Esophagus squamous epithelium (tissue), 5 donors: ENCODE measurements at regions not wholly inside any gene's neighbourhood (a gene's known extent, or its start where the extent isn't known, plus 50 kb on each side); places are given as distances from the start of the nearest gene placed in this dataset.

Experiments used
- DNase-seq: peaks from one replicate; lab custom pipeline; 2025; lab: John Stamatoyannopoulos, UW
- H3K27ac ChIP-seq, 4 donors: fragments of 200-600 bp; sonication (generic); one replicate each; pipeline ENCODE4 v1.5.1; 2016 to 2019; ENCODE audit warnings: mild to moderate bottlenecking in 1 of 4
- H3K27me3 ChIP-seq, 4 donors: fragments of 200-600 bp; sonication (generic); 1 replicate in 3 of 4; 2 replicates in 1 of 4; pipeline versions ENCODE4 v1.5.1 to v1.6.0; 2017 to 2021; ENCODE audit warnings: antibody characterized with exemption in 1 of 4
- H3K36me3 ChIP-seq, 3 donors: fragments of 200-600 bp; sonication (generic); one replicate each; pipeline ENCODE4 v1.5.1; 2016 to 2019
- H3K4me1 ChIP-seq, 3 donors: fragments of 200-600 bp; sonication (generic); one replicate each; pipeline ENCODE4 v1.5.1; 2017 to 2019
- H3K4me3 ChIP-seq, 4 donors: fragments of 200-600 bp; sonication (generic); 1 replicate in 3 of 4; 2 replicates in 1 of 4; pipeline ENCODE4 v1.5.1; 2016 to 2019; ENCODE audit warnings: mild to moderate bottlenecking in 2 of 4, moderate library complexity in 1 of 4
- H3K9me3 ChIP-seq, 3 donors: fragments of 200-600 bp; sonication (generic); one replicate each; pipeline ENCODE4 v1.5.1; 2016 to 2019
- POLR2A ChIP-seq, 4 donors: fragments of 450-650 bp; IDR thresholded peaks; one replicate each; pipeline ENCODE4 v1.6.1; 2017; ENCODE audit warnings: antibody characterized with exemption in 4 of 4, mild to moderate bottlenecking in 4 of 4, moderate library complexity in 3 of 4
- WGBS, 2 donors: methylation state at CpG; one replicate each; pipeline ENCODE4 v1.1.5; 2018; 5-methylcytosine and 5-hydroxymethylcytosine counted together
- intact Hi-C: fragments of 100-400 bp; cut with DNase I; formaldehyde crosslinking; loops from one replicate; pipeline ENCODE4 v1.15.0; 2022
- TF ChIP-seq, protein P1 (sequence below), 6 experiments: fragments of 450-650 bp in 4 of 6; fragments of 200-600 bp in 2 of 6; sonication (generic) in 2 of 6; IDR thresholded peaks; one replicate each; pipeline ENCODE4 v1.5.1; 2016 to 2019; ENCODE audit warnings: antibody characterized with exemption in 6 of 6, mild to moderate bottlenecking in 4 of 6, moderate library complexity in 4 of 6
- donor health status: DM: yes; HTN: yes; CAD: no.

GRCh38 chr16:64773638-64774037 is 348.2 kb downstream of the CDH11 start:
- WGBS, 2 donors = 77 to 83% methylated on average over 2 of the region's 2 CpGs
- H3K27me3 ChIP-seq = no peaks in the 10 kb centered on the region
- H3K36me3 ChIP-seq = no peaks in the 10 kb centered on the region
- intact Hi-C loops = no loop called here
- H3K27ac ChIP-seq = no peak overlapping the region
- no peak for TF ChIP-seq POLR2A (IDR thresholded peaks at IDR 0.05)
- TF ChIP-seq, protein P1, sequence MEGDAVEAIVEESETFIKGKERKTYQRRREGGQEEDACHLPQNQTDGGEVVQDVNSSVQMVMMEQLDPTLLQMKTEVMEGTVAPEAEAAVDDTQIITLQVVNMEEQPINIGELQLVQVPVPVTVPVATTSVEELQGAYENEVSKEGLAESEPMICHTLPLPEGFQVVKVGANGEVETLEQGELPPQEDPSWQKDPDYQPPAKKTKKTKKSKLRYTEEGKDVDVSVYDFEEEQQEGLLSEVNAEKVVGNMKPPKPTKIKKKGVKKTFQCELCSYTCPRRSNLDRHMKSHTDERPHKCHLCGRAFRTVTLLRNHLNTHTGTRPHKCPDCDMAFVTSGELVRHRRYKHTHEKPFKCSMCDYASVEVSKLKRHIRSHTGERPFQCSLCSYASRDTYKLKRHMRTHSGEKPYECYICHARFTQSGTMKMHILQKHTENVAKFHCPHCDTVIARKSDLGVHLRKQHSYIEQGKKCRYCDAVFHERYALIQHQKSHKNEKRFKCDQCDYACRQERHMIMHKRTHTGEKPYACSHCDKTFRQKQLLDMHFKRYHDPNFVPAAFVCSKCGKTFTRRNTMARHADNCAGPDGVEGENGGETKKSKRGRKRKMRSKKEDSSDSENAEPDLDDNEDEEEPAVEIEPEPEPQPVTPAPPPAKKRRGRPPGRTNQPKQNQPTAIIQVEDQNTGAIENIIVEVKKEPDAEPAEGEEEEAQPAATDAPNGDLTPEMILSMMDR (IDR thresholded peaks at IDR 0.05) = no peak
- H3K4me1 ChIP-seq = peaks cover 0 to 5% (median 0%) of the 10 kb centered on the region in 3 donors
- H3K9me3 ChIP-seq = no peaks in the 10 kb centered on the region
- no peak for DNase-seq
- no peak overlapping the region for H3K4me3 ChIP-seq

DNA sequence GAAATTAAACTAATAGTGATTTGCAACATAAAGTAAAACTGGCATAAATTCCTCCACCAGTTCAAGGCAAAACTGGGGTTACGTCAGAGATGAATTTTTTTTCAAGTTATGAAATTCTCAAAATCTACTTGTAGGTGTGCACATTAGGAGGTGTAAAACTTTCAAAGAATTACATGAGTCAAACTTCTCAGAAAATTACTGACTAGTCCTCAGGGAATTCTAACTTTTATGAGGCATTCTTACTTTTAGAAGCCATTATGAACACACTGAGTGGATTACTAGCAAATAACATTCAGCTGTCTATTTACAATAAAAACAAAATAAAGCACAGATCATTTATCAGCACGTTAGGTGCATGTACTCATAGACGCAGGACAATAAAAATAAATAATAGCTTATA is 348.7 kb downstream of the CDH11 start:
- no peaks in the 10 kb centered on the region for H3K36me3 ChIP-seq
- TF ChIP-seq, protein P1 (IDR thresholded peaks at IDR 0.05) = no peak
- no peak for TF ChIP-seq POLR2A (IDR thresholded peaks at IDR 0.05)
- no peak overlapping the region for H3K4me3 ChIP-seq
- intact Hi-C loops = no loop called here
- 62 to 70% methylated on average over 3 of the region's 3 CpGs for WGBS, 2 donors
- no peak for DNase-seq
- no peak overlapping the region for H3K27ac ChIP-seq
- no peaks in the 10 kb centered on the region for H3K9me3 ChIP-seq
- peaks cover 0 to 5% (median 0%) of the 10 kb centered on the region in 3 donors for H3K4me1 ChIP-seq
- H3K27me3 ChIP-seq = no peaks in the 10 kb centered on the region

GRCh38 chr16:64771273-64771672 is 350.6 kb downstream of the CDH11 start:
- Histone ChIP-seq H3K27me3 (no peaks in the 10 kb centered on the region), H3K9me3 (no peaks in the 10 kb centered on the region), H3K4me1 (peaks cover 0 to 5% (median 0%) of the 10 kb centered on the region in 3 donors), H3K27ac (no peak overlapping the region), H3K4me3 (no peak overlapping the region), H3K36me3 (no peaks in the 10 kb centered on the region)
- no peak for DNase-seq
- intact Hi-C loops = no loop called here
- WGBS, 2 donors = 50 to 80% methylated on average over 2 of the region's 13 CpGs
- no peak for TF ChIP-seq POLR2A (IDR thresholded peaks at IDR 0.05)
- TF ChIP-seq, protein P1 (IDR thresholded peaks at IDR 0.05) = no peak

DNA sequence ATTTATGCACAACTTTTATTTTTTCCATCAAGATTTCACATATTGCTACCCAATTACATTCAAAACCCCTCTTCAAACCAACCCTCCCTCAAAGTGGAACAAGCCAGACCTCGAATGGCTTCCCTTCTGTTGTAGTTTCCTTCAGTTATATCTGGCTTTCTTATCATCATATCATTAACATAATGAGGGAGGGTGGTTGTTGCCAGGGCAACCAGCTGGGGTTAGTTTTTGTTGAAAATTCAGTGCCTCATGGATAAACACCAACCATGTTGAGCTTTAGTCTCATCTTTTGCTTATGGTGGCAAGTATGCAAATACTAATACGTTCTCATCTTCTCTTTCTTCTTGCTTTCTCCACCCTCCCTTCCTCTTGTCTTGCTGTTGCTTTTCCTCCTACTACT is 359.7 kb downstream of the CDH11 start:
- no peaks in the 10 kb centered on the region for H3K27me3 ChIP-seq
- H3K4me1 ChIP-seq = no peaks in the 10 kb centered on the region
- intact Hi-C loops = no loop called here
- 68 to 70% methylated on average over 2 of the region's 2 CpGs for WGBS, 2 donors
- no peaks in the 10 kb centered on the region for H3K36me3 ChIP-seq
- DNase-seq = no peak
- no peak overlapping the region for H3K4me3 ChIP-seq
- H3K9me3 ChIP-seq = no peaks in the 10 kb centered on the region
- TF ChIP-seq, protein P1 (IDR thresholded peaks at IDR 0.05) = no peak
- no peak overlapping the region for H3K27ac ChIP-seq

DNA sequence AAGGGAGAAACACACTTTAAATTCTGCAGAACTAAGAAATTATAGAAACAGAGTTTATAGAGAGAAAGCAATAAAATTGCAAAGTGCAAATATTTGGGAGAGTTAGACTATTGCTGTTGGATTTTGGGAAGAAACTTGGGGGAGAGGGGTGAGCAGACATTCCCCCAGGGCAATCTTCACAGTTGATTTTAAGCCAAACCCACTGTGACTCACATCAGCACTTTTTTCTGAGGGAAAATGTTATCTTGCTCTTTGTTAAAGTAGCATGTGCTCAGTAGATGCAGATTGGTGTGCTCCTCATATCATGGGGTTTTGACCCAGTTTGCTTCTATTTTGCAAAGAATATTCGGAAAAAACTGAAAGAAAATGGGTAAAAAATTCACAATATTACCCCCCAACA is 367.6 kb downstream of the CDH11 start:
- H3K36me3 ChIP-seq = no peaks in the 10 kb centered on the region
- intact Hi-C loops = no loop called here
- H3K9me3 ChIP-seq = no peaks in the 10 kb centered on the region
- 50 to 69% methylated on average over 1 of the region's 1 CpG for WGBS, 2 donors
- no peaks in the 10 kb centered on the region for H3K4me1 ChIP-seq
- H3K27ac ChIP-seq = no peak overlapping the region
- no peak for DNase-seq
- H3K27me3 ChIP-seq = no peaks in the 10 kb centered on the region
- no peak overlapping the region for H3K4me3 ChIP-seq
- no peak for TF ChIP-seq POLR2A (IDR thresholded peaks at IDR 0.05)
- TF ChIP-seq, protein P1 (IDR thresholded peaks at IDR 0.05) = no peak
